Pancreas (tissue), 10 donors: ENCODE measurements at regions not wholly inside any gene's neighbourhood (a gene's known extent, or its start where the extent isn't known, plus 50 kb on each side); places are given as distances from the start of the nearest gene placed in this dataset.

Experiments used
- ATAC-seq, 4 donors: fragments of 200-7000 bp; cut with Tn5 transposase; one replicate each; pipeline versions ENCODE4 v1.8.0 to v1.9.1; 2020; ENCODE audit warnings: mild to moderate bottlenecking in 4 of 4, moderate library complexity in 4 of 4
- DNase-seq, 6 donors: peaks; one replicate each; pipeline ENCODE4 v3.0.0-alpha.2; 2020
- FAIRE-seq: peaks from 2 replicates; lab custom pipeline; 2012; peaks lifted over from hg19 to GRCh38; lab: Jason Lieb, UNC
- H3K27ac ChIP-seq, 4 donors: fragments of 200-600 bp; sonication (generic); 1 replicate in 3 of 4; 2 replicates in 1 of 4; pipeline versions ENCODE4 v1.5.0 to v1.8.0; 2020
- H3K27me3 ChIP-seq, 4 donors: fragments of 200-600 bp; one replicate each; pipeline ENCODE4 v1.8.0; 2021
- H3K36me3 ChIP-seq, 3 donors: fragments of 200-600 bp; sonication (generic) in 1 of 3; one replicate each; pipeline versions ENCODE4 v1.5.0 to v1.8.0; 2020 to 2021
- H3K4me1 ChIP-seq, 3 donors: fragments of 200-600 bp; one replicate each; pipeline ENCODE4 v1.8.0; 2021
- H3K4me3 ChIP-seq, 4 donors: fragments of 200-600 bp; sonication (generic) in 2 of 4; one replicate each; pipeline versions ENCODE4 v1.5.0 to v1.8.0; 2020 to 2021
- H3K9me3 ChIP-seq, 4 donors: fragments of 200-600 bp; one replicate each; pipeline ENCODE4 v1.8.0; 2021
- WGBS, 2 donors: extraction: QIAGEN DNeasy Blood & Tissue Kit; methylation state at CpG; one replicate each; pipeline ENCODE4 v1.1.7; 2013; 5-methylcytosine and 5-hydroxymethylcytosine counted together
- intact Hi-C, 3 donors: fragments of 100-400 bp; cut with DNase I; formaldehyde crosslinking; loops; one replicate each; pipeline versions ENCODE4 v1.11.1 to v1.14.2; 2022
- TF ChIP-seq, protein P1 (sequence below), 4 donors: fragments of 200-600 bp; sonication (generic) in 3 of 4; IDR thresholded peaks; one replicate each; pipeline versions ENCODE4 v1.5.0 to v1.8.0; 2021; ENCODE audit warnings: antibody characterized with exemption in 4 of 4
- donor health status: healthy with polysubstance abuse.
- donor health status: DM: no; HTN: no; CAD: no; lungs with moderate emphysema.
- donor health status: DM: no; HTN: no; CAD: no.
- donor health status: control.
- donor health status: control.
- donor health status: Bipolar disorder and iron deficiency.
- donor health status: DM: yes; HTN: yes; CAD: no.
- donor health status: DM: no; HTN: no; CAD: no.
- donor health status: DM: no; HTN: no; CAD: no.
- donor health status: DM: yes; HTN: yes; CAD: no.

DNA sequence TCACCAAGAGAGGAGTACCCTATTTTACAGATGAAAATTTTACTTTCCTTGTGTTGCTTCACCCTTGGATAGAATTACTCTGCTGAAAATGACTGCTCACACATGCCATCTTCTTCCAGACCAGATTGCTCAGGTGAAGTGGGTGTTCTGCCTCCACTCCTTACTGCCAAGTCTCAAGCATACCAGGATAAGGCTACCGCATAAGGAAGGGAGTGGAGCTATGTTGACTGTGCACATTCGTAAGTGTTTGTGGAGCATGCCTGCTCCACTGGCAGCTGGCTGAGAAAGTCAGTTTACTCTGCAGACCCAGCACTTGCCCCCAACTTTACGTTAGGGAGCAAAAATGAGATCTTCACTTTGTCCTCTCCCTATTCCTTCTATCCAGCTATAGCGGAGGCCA, 405.0 kb upstream of the DDX18 start:
- Histone ChIP-seq H3K9me3 (no peaks in the 10 kb centered on the region), H3K36me3 (no peaks in the 10 kb centered on the region), H3K4me3 (no peak overlapping the region), H3K27ac (no peak overlapping the region), H3K27me3 (no peaks in the 10 kb centered on the region), H3K4me1 (no peaks in the 10 kb centered on the region)
- TF ChIP-seq, protein P1, sequence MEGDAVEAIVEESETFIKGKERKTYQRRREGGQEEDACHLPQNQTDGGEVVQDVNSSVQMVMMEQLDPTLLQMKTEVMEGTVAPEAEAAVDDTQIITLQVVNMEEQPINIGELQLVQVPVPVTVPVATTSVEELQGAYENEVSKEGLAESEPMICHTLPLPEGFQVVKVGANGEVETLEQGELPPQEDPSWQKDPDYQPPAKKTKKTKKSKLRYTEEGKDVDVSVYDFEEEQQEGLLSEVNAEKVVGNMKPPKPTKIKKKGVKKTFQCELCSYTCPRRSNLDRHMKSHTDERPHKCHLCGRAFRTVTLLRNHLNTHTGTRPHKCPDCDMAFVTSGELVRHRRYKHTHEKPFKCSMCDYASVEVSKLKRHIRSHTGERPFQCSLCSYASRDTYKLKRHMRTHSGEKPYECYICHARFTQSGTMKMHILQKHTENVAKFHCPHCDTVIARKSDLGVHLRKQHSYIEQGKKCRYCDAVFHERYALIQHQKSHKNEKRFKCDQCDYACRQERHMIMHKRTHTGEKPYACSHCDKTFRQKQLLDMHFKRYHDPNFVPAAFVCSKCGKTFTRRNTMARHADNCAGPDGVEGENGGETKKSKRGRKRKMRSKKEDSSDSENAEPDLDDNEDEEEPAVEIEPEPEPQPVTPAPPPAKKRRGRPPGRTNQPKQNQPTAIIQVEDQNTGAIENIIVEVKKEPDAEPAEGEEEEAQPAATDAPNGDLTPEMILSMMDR (IDR thresholded peaks at IDR 0.05), result no peak
- intact Hi-C loops, result no loop called here
- DNase-seq, result no peak
- 60 to 62% methylated on average over 4 of the region's 4 CpGs for WGBS, 2 donors
- no peak for FAIRE-seq
- ATAC-seq, result no peak

- DNase-seq (no peak), ATAC-seq (no peak), FAIRE-seq (no peak)
- Histone ChIP-seq H3K9me3 (no peaks in the 10 kb centered on the region), H3K27me3 (no peaks in the 10 kb centered on the region), H3K36me3 (no peaks in the 10 kb centered on the region), H3K4me3 (no peak overlapping the region), H3K4me1 (no peaks in the 10 kb centered on the region), H3K27ac (no peak overlapping the region)
- TF ChIP-seq, protein P1 (IDR thresholded peaks at IDR 0.05), result no peak
- intact Hi-C loops, result no loop called here
- 23 to 30% methylated on average over 4 of the region's 4 CpGs for WGBS, 2 donors
These were observed 402.5 kb upstream of the DDX18 start for GRCh38 chr2:117411983-117412382.

GRCh38 chr2:117432746-117433145, 381.7 kb upstream of the DDX18 start:
- TF ChIP-seq, protein P1 (IDR thresholded peaks at IDR 0.05), result no peak
- Histone ChIP-seq H3K27ac (no peak overlapping the region), H3K4me3 (no peak overlapping the region), H3K4me1 (no peaks in the 10 kb centered on the region), H3K36me3 (no peaks in the 10 kb centered on the region), H3K27me3 (no peaks in the 10 kb centered on the region), H3K9me3 (no peaks in the 10 kb centered on the region)
- FAIRE-seq (no peak), DNase-seq (no peak), ATAC-seq (no peak)
- intact Hi-C loops, result no loop called here
- 64 to 79% methylated on average over 4 of the region's 4 CpGs for WGBS, 2 donors

GRCh38 chr2:117436697-117437096, 377.8 kb upstream of the DDX18 start:
- no peak for ATAC-seq
- TF ChIP-seq, protein P1 (IDR thresholded peaks at IDR 0.05), result no peak

GRCh38 chr2:117470311-117471095, 344.0 kb upstream of the DDX18 start:
- ATAC-seq, result peak in 3 of 4 donors; percentile 45 to 71 (median 67)
- Histone ChIP-seq H3K27ac (no peak overlapping the region), H3K4me1 (no peaks in the 10 kb centered on the region), H3K27me3 (no peaks in the 10 kb centered on the region), H3K4me3 (no peak overlapping the region), H3K9me3 (no peaks in the 10 kb centered on the region), H3K36me3 (no peaks in the 10 kb centered on the region)
- DNase-seq, result peak in 3 of 6 donors; percentile 11 to 49 (median 22)
- TF ChIP-seq, protein P1 (IDR thresholded peaks at IDR 0.05), result peak in 3 of 4 donors; percentile 27 to 45 (median 39)
- intact Hi-C loops, result loop anchor here in 1 of 3 donors (10.0 kb wide), 1 partner anchor 304 kb away; no protein-coding TSS in a partner anchor
- FAIRE-seq, result no peak
- WGBS, 2 donors, result 47 to 51% methylated on average over 7 of the region's 7 CpGs

More at GRCh38 chr2:117436697-117437096, 377.8 kb upstream of the DDX18 start:
- no peak overlapping the region for H3K27ac ChIP-seq
- H3K4me1 ChIP-seq, result no peaks in the 10 kb centered on the region
- 6 to 12% methylated on average over 3 of the region's 3 CpGs for WGBS, 2 donors
- no peak overlapping the region for H3K4me3 ChIP-seq
- intact Hi-C loops, result no loop called here
- DNase-seq (no peak), FAIRE-seq (no peak)
- no peaks in the 10 kb centered on the region for H3K9me3 ChIP-seq
- no peaks in the 10 kb centered on the region for H3K27me3 ChIP-seq
- H3K36me3 ChIP-seq, result no peaks in the 10 kb centered on the region
